Parathyroid adenoma (tissue), 2 donors: ENCODE measurements at regions not wholly inside any gene's neighbourhood (a gene's known extent, or its start where the extent isn't known, plus 50 kb on each side); places are given as distances from the start of the nearest gene placed in this dataset.

Experiments used
- H2AFZ ChIP-seq: fragments of 300-600 bp; sonication (generic); one replicate; pipeline ENCODE4 v1.7.0; 2017; ENCODE audit warnings: antibody characterized with exemption, mild to moderate bottlenecking
- H3K27ac ChIP-seq: fragments of 300-600 bp; sonication (generic); one replicate; pipeline ENCODE4 v1.7.0; 2017
- H3K27me3 ChIP-seq: fragments of 300-600 bp; sonication (generic); one replicate; pipeline ENCODE4 v1.7.0; 2017; ENCODE audit warnings: low read length; ENCODE audit not compliant: control insufficient read depth, insufficient read depth
- H3K36me3 ChIP-seq: fragments of 300-600 bp; sonication (generic); one replicate; pipeline ENCODE4 v1.7.0; 2017; ENCODE audit warnings: low read length; ENCODE audit not compliant: control insufficient read depth, insufficient read depth
- H3K4me1 ChIP-seq: fragments of 300-600 bp; sonication (generic); one replicate; pipeline ENCODE4 v1.7.0; 2017; ENCODE audit warnings: control low read depth
- H3K4me2 ChIP-seq: fragments of 300-600 bp; sonication (generic); one replicate; pipeline ENCODE4 v1.7.0; 2017; ENCODE audit warnings: low read length
- H3K4me3 ChIP-seq: fragments of 300-600 bp; sonication (generic); one replicate; pipeline ENCODE4 v1.7.0; 2017; ENCODE audit warnings: low read depth, low read length
- H3K79me2 ChIP-seq: fragments of 300-600 bp; sonication (generic); one replicate; pipeline ENCODE4 v1.7.0; 2017; ENCODE audit warnings: control low read depth
- H3K9ac ChIP-seq: fragments of 300-600 bp; sonication (generic); one replicate; pipeline ENCODE4 v1.7.0; 2017; ENCODE audit warnings: mild to moderate bottlenecking
- H3K9me3 ChIP-seq: fragments of 300-600 bp; sonication (generic); one replicate; pipeline ENCODE4 v1.7.0; 2017; ENCODE audit warnings: low read length; ENCODE audit not compliant: control insufficient read depth
- CTCF ChIP-seq: fragments of 300-600 bp; sonication (generic); IDR thresholded peaks from one replicate; pipeline ENCODE4 v1.7.0; 2017; ENCODE audit warnings: antibody characterized with exemption, mild to moderate bottlenecking
- donor health status: primary hyperparathyroidism.

- H3K4me1 ChIP-seq, result no peaks in the 10 kb centered on the region
- H3K79me2 ChIP-seq, result no peaks in the 10 kb centered on the region
- no peak overlapping the region for H3K9ac ChIP-seq
- no peak overlapping the region for H3K4me2 ChIP-seq
- no peak overlapping the region for H3K27ac ChIP-seq
- H3K36me3 ChIP-seq, result no peaks in the 10 kb centered on the region
- H2AFZ ChIP-seq, result no peak overlapping the region
- H3K27me3 ChIP-seq, result no peaks in the 10 kb centered on the region
- no peaks in the 10 kb centered on the region for H3K9me3 ChIP-seq
- no peak for TF ChIP-seq CTCF
- H3K4me3 ChIP-seq, result no peak overlapping the region
Measured at GRCh38 chr10:9895981-9896380, 1121.7 kb upstream of the CELF2 start.

DNA sequence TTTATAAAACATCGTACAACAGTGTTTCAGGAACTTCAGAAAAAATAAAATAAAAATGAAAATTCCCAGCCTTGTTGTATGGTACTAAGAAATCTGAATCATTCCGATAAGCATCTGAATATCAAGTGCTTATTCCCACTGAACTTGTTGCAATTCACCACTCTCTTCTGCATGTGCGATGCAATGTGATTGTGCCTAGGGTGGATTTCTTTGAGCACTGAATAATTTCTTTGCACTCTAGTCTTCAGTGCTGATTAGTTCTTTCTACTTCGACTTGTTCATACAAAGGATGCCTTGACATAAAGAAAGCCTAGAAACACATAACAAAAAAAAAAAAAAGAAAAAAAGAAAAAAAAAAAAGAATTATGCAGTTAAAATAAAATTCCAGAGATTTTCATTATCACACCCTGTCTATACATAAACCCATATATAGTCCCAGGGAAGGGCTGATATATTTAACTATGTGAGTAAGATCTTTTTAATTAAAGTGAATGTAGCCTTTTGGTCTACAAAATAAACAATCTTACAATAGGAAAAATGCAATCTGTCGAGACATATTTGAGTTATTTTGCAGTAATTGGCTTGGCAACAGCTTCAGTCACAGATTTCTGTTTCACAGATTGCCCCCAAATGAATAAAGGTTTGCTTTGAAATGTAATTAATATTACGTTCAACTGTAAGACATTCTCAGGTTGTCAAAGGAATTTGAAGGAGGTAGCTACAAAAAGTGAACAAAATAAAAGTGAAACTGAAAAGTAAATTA lies 1118.9 kb upstream of the CELF2 start:
- H3K9ac ChIP-seq, result no peak overlapping the region
- H2AFZ ChIP-seq, result no peak overlapping the region
- H3K27me3 ChIP-seq, result no peaks in the 10 kb centered on the region
- no peak for TF ChIP-seq CTCF
- H3K4me3 ChIP-seq, result no peak overlapping the region
- H3K36me3 ChIP-seq, result no peaks in the 10 kb centered on the region
- H3K79me2 ChIP-seq, result no peaks in the 10 kb centered on the region
- no peaks in the 10 kb centered on the region for H3K9me3 ChIP-seq
- no peaks in the 10 kb centered on the region for H3K4me1 ChIP-seq
- H3K4me2 ChIP-seq, result no peak overlapping the region
- no peak overlapping the region for H3K27ac ChIP-seq

DNA sequence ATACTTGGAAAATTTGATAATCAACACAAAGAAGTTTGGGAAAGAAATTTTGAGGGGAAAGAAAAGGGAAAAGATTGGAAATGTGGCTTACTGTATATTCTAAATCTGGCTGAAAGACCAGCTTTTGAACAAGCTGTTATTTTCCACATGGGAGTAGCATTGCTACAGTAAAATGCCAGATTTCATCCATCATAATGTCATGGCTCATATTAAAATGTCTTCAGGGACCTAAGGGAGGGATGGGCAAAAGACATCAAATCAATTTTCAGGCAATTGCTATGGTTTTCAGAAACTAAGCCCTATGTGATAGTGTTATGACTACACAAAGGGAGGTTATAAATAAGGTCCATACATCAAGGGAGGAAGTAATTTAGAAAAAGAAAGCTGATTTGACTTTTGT lies 1116.9 kb upstream of the CELF2 start:
- Histone ChIP-seq H3K27me3 (no peaks in the 10 kb centered on the region), H3K79me2 (no peaks in the 10 kb centered on the region), H2AFZ (no peak overlapping the region), H3K9ac (no peak overlapping the region), H3K27ac (no peak overlapping the region), H3K9me3 (no peaks in the 10 kb centered on the region), H3K4me1 (no peaks in the 10 kb centered on the region), H3K36me3 (no peaks in the 10 kb centered on the region), H3K4me2 (no peak overlapping the region), H3K4me3 (no peak overlapping the region)
- TF ChIP-seq CTCF, result no peak

- TF ChIP-seq CTCF, result no peak
Measured at GRCh38 chr10:9901971-9902370, 1115.7 kb upstream of the CELF2 start.

DNA sequence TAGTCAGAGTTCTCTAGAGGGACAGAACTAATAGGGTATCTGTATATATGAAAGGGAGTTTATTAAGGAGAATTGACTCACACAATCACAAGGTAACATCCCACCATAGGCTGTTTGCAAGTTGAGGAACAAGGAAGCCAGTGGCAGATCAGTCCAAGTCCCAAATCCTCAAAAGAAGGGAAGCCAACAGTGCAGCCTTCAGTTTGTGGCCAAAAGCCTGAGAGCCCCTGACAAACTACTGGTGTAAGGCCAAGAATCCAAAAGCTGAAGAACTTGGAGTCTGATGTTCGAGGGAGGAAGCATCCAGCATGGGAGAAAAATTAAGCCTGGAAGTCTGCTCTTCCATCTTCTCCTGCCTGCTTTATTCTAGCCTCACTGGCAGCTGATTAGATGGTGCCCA lies 1107.2 kb upstream of the CELF2 start:
- H3K4me3 ChIP-seq, result no peak overlapping the region
- no peaks in the 10 kb centered on the region for H3K79me2 ChIP-seq
- no peak overlapping the region for H3K9ac ChIP-seq
- no peak overlapping the region for H3K27ac ChIP-seq
- no peaks in the 10 kb centered on the region for H3K4me1 ChIP-seq
- no peaks in the 10 kb centered on the region for H3K9me3 ChIP-seq
- TF ChIP-seq CTCF, result no peak
- H3K4me2 ChIP-seq, result no peak overlapping the region
- no peaks in the 10 kb centered on the region for H3K36me3 ChIP-seq
- no peaks in the 10 kb centered on the region for H3K27me3 ChIP-seq
- H2AFZ ChIP-seq, result no peak overlapping the region

More at GRCh38 chr10:9901971-9902370, 1115.7 kb upstream of the CELF2 start:
- no peaks in the 10 kb centered on the region for H3K9me3 ChIP-seq
- H2AFZ ChIP-seq, result no peak overlapping the region
- no peak overlapping the region for H3K4me2 ChIP-seq
- H3K4me3 ChIP-seq, result no peak overlapping the region
- no peaks in the 10 kb centered on the region for H3K27me3 ChIP-seq
- no peaks in the 10 kb centered on the region for H3K36me3 ChIP-seq
- H3K4me1 ChIP-seq, result no peaks in the 10 kb centered on the region
- no peaks in the 10 kb centered on the region for H3K79me2 ChIP-seq
- H3K27ac ChIP-seq, result no peak overlapping the region
- H3K9ac ChIP-seq, result no peak overlapping the region
